GM23338 (cell line): ENCODE measurements at regions not wholly inside any gene's neighbourhood (a gene's known extent, or its start where the extent isn't known, plus 50 kb on each side); places are given as distances from the start of the nearest gene placed in this dataset.

Source experiments
- CREB1 ChIP-seq: fragments of 250-450 bp; sonication (Bioruptor Pico); IDR thresholded peaks from 2 replicates; pipeline ENCODE4 v1.5.0; 2020; ENCODE audit warnings: low read depth, mild to moderate bottlenecking, moderate library complexity
- CTCF ChIP-seq, 2 experiments: fragments of 200-600 bp in 1 of 2; sonication (generic) in 1 of 2; conservative IDR thresholded peaks; 2 replicates each; pipeline versions ENCODE4 v1.5.1 to v1.6.1; 2016 to 2017; ENCODE audit warnings: antibody characterized with exemption in 2 of 2, low read depth in 2 of 2, mild to moderate bottlenecking in 2 of 2, moderate library complexity in 1 of 2
- EZH2 ChIP-seq: fragments of 200-600 bp; sonication (generic); IDR thresholded peaks from one replicate; pipeline ENCODE4 v1.8.0; 2017; ENCODE audit warnings: antibody characterized with exemption, mild to moderate bottlenecking, low read depth; ENCODE audit not compliant: unreplicated experiment
- EZH2phosphoT487 ChIP-seq: fragments of 200-600 bp; sonication (generic); IDR thresholded peaks from one replicate; pipeline ENCODE4 v1.8.1; 2018; ENCODE audit warnings: antibody characterized with exemption; ENCODE audit not compliant: unreplicated experiment
- JUNB ChIP-seq: IDR thresholded peaks from one replicate; pipeline ENCODE4 v1.6.1; 2016; ENCODE audit warnings: antibody characterized with exemption; ENCODE audit not compliant: unreplicated experiment
- NANOG ChIP-seq: IDR thresholded peaks from 2 replicates; pipeline ENCODE4 v1.6.1; 2016; ENCODE audit warnings: antibody characterized with exemption, borderline replicate concordance
- POLR2AphosphoS5 ChIP-seq: IDR thresholded peaks from 2 replicates; pipeline ENCODE4 v1.6.1; 2016; ENCODE audit warnings: antibody characterized with exemption, low read depth
- REST ChIP-seq: IDR thresholded peaks from one replicate; pipeline ENCODE4 v1.6.1; 2018; ENCODE audit warnings: antibody characterized with exemption; ENCODE audit not compliant: unreplicated experiment
- STAT1 ChIP-seq: IDR thresholded peaks from one replicate; pipeline ENCODE4 v1.6.1; 2016; ENCODE audit warnings: antibody characterized with exemption; ENCODE audit not compliant: unreplicated experiment
- ZNF114 ChIP-seq: fragments of 250-450 bp; sonication (Bioruptor Pico); IDR thresholded peaks from 2 replicates; pipeline ENCODE4 v1.5.0; 2020; ENCODE audit warnings: mild to moderate bottlenecking, moderate library complexity
- ZNF331 ChIP-seq: fragments of 250-450 bp; sonication (Bioruptor Pico); IDR thresholded peaks from 2 replicates; pipeline ENCODE4 v1.5.0; 2020; ENCODE audit warnings: low read depth, mild to moderate bottlenecking, moderate library complexity
- ZNF462 ChIP-seq: fragments of 250-450 bp; sonication (Bioruptor Pico); IDR thresholded peaks from 2 replicates; pipeline ENCODE4 v1.5.0; 2020; ENCODE audit warnings: mild to moderate bottlenecking, moderate library complexity

- TF ChIP-seq CTCF (conservative IDR thresholded peaks at IDR 0.05; ENCODE audit: low read depth in 2 of 2) (no peak), STAT1 (no peak), EZH2 (no peak), ZNF114 (CRISPR knock-in tag) (no peak), REST (no peak), EZH2phosphoT487 (no peak), POLR2AphosphoS5 (no peak), JUNB (no peak), CREB1 (no peak), NANOG (no peak), ZNF462 (CRISPR knock-in tag) (no peak), ZNF331 (CRISPR knock-in tag) (no peak)
These were observed 67.4 kb upstream of the TLE3 start for GRCh38 chr15:70164910-70165715.
